Fibroblast of lung (primary cell): ENCODE measurements at regions not wholly inside any gene's neighbourhood (a gene's known extent, or its start where the extent isn't known, plus 50 kb on each side); places are given as distances from the start of the nearest gene placed in this dataset.
A peak's percentile ranks its signal among the peaks of the same experiment; 100 is the strongest.

Experiments
- DNase-seq, 2 donors: peaks; one replicate each; pipeline versions ENCODE4 v3.0.0 to v3.0.0-alpha.2; 2010; ENCODE audit warnings: low read depth in 2 of 2
- H2AFZ ChIP-seq: 2 replicates; pipeline ENCODE4 v1.5.1; 2012; ENCODE audit warnings: low read length, control low read depth, inconsistent platforms
- H3K27ac ChIP-seq: 2 replicates; pipeline ENCODE4 v1.5.1; 2011; ENCODE audit warnings: low read length, control low read depth; ENCODE audit not compliant: insufficient read depth
- H3K27me3 ChIP-seq: 2 replicates; pipeline ENCODE4 v1.5.1; 2011; ENCODE audit warnings: mild to moderate bottlenecking, low read length; ENCODE audit not compliant: control insufficient read depth, insufficient read depth
- H3K36me3 ChIP-seq: 2 replicates; pipeline ENCODE4 v1.5.1; 2011; ENCODE audit warnings: low read length; ENCODE audit not compliant: control insufficient read depth, insufficient read depth
- H3K4me1 ChIP-seq: 2 replicates; pipeline ENCODE4 v1.5.1; 2011; ENCODE audit warnings: low read length; ENCODE audit not compliant: control insufficient read depth, insufficient read depth; ENCODE audit errors: extremely low read depth
- H3K4me2 ChIP-seq: 2 replicates; pipeline ENCODE4 v1.5.1; 2011; ENCODE audit warnings: low read length, control low read depth; ENCODE audit not compliant: insufficient read depth; ENCODE audit errors: extremely low read depth
- H3K4me3 ChIP-seq, 4 experiments: fragments of 200-600 bp in 1 of 4; sonication (generic) in 1 of 4; replicated peaks in 1 of 4; 2 replicates each; pipeline ENCODE4 v1.5.1; 2011 to 2016; ENCODE audit warnings: low read length in 4 of 4, low read depth in 3 of 4, mild to moderate bottlenecking in 3 of 4, control low read depth in 2 of 4, inconsistent platforms in 1 of 4, mixed read lengths in 1 of 4; ENCODE audit not compliant: insufficient read depth in 1 of 4; ENCODE audit errors: control extremely low read depth in 1 of 4
- H3K79me2 ChIP-seq: 2 replicates; pipeline ENCODE4 v1.5.1; 2012; ENCODE audit warnings: mild to moderate bottlenecking, low read length, inconsistent platforms; ENCODE audit not compliant: control insufficient read depth, insufficient read depth
- H3K9ac ChIP-seq: 2 replicates; pipeline ENCODE4 v1.5.1; 2011; ENCODE audit warnings: mild to moderate bottlenecking, low read length, control low read depth; ENCODE audit not compliant: insufficient read depth
- H3K9me3 ChIP-seq: 2 replicates; pipeline ENCODE4 v1.5.1; 2012; ENCODE audit warnings: low read depth, low read length; ENCODE audit not compliant: control insufficient read depth, insufficient read depth
- H4K20me1 ChIP-seq: 2 replicates; pipeline ENCODE4 v1.5.1; 2011; ENCODE audit warnings: low read length; ENCODE audit not compliant: control insufficient read depth, insufficient read depth; ENCODE audit errors: extremely low read depth
- EZH2 ChIP-seq: IDR thresholded peaks from 2 replicates; pipeline ENCODE4 v1.5.1; 2012; ENCODE audit warnings: low read length, control low read depth, mild to moderate bottlenecking; ENCODE audit errors: missing control alignments
- TF ChIP-seq, protein P1 (sequence below), 2 donors: IDR thresholded peaks in 1 of 2; conservative IDR thresholded peaks in 1 of 2; 1 replicate in 1 of 2; 2 replicates in 1 of 2; pipeline ENCODE4 v1.5.1; 2011 to 2012; ENCODE audit warnings: low read length in 2 of 2, control low read depth in 1 of 2, inconsistent platforms in 1 of 2, low read depth in 1 of 2, mild to moderate bottlenecking in 1 of 2

DNA sequence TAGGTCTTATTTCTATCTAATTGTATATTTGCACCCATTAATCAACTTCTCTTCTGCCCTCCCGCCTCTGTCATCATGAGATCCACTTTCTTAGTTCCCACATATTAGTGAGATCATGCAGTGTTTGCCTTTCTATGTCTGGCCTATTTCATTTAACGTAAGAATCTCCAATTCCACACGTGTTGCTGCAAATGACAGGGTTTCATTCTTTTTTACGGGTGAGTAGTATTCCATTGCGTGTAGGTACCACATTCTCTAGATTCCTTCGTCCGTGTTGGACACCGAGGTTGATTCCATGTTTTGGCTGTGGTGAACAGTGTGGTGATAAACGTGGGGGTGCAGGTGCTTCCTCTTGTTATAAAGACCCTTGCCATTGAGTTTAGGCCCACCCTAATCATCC lies 64.7 kb upstream of the GSE1 start:
- TF ChIP-seq EZH2, result no peak
- TF ChIP-seq, protein P1, sequence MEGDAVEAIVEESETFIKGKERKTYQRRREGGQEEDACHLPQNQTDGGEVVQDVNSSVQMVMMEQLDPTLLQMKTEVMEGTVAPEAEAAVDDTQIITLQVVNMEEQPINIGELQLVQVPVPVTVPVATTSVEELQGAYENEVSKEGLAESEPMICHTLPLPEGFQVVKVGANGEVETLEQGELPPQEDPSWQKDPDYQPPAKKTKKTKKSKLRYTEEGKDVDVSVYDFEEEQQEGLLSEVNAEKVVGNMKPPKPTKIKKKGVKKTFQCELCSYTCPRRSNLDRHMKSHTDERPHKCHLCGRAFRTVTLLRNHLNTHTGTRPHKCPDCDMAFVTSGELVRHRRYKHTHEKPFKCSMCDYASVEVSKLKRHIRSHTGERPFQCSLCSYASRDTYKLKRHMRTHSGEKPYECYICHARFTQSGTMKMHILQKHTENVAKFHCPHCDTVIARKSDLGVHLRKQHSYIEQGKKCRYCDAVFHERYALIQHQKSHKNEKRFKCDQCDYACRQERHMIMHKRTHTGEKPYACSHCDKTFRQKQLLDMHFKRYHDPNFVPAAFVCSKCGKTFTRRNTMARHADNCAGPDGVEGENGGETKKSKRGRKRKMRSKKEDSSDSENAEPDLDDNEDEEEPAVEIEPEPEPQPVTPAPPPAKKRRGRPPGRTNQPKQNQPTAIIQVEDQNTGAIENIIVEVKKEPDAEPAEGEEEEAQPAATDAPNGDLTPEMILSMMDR (conservative IDR thresholded peaks at IDR 0.05 in 1 of 2, IDR thresholded peaks at IDR 0.05 in 1 of 2; ENCODE audit: low read depth in 1 of 2, low read length in 2 of 2), result no peak
- Histone ChIP-seq H3K79me2 (no peaks in the 10 kb centered on the region), H3K4me3 (no peak overlapping the region), H2AFZ (no peak overlapping the region), H3K9ac (no peak overlapping the region), H3K36me3 (no peaks in the 10 kb centered on the region), H3K9me3 (no peaks in the 10 kb centered on the region), H4K20me1 (no peaks in the 10 kb centered on the region), H3K27me3 (no peaks in the 10 kb centered on the region), H3K4me2 (no peak overlapping the region), H3K27ac (no peak overlapping the region), H3K4me1 (peaks cover 2% of the 10 kb centered on the region)
- no peak for DNase-seq

DNA sequence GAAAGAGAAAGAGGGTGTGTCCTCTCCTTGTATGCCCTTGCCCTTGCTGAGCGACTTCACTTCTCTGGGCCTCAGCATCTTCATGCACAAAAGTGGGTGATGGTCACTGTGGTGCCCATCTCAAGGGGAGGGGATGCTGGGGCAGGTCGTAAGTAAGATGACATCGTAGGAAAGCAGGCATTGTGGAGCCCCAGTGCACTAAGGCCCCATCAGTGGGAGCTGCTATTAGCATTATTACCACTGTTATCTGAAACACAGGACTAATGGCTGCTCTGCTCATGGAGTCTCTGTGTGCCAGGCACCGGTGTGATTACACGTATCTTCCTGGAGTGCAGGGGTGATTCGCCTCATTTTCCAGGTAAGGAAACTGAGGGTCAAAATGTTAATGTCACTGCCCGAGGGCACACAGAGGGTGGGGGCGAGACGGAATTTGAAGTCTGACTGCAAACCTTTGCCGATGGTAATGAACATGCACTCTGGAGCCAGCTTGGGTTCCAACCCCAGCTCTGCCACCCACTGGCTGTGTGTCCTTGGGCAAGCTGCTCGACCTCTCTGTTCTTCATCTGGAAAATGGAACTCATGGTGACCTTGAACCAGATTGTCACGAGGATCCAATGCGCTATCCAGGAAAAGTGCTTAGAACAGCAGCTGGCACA lies 63.2 kb upstream of the GSE1 start:
- Histone ChIP-seq H3K27me3 (no peaks in the 10 kb centered on the region), H3K79me2 (no peaks in the 10 kb centered on the region), H3K9ac (no peak overlapping the region), H3K9me3 (no peaks in the 10 kb centered on the region), H3K4me2 (no peak overlapping the region), H3K36me3 (no peaks in the 10 kb centered on the region), H4K20me1 (no peaks in the 10 kb centered on the region), H2AFZ (no peak overlapping the region), H3K4me3 (no peak overlapping the region), H3K4me1 (peaks cover 2% of the 10 kb centered on the region), H3K27ac (no peak overlapping the region)
- DNase-seq, result no peak
- TF ChIP-seq, protein P1 (conservative IDR thresholded peaks at IDR 0.05 in 1 of 2, IDR thresholded peaks at IDR 0.05 in 1 of 2; ENCODE audit: low read depth in 1 of 2, low read length in 2 of 2), result no peak
- no peak for TF ChIP-seq EZH2

DNA sequence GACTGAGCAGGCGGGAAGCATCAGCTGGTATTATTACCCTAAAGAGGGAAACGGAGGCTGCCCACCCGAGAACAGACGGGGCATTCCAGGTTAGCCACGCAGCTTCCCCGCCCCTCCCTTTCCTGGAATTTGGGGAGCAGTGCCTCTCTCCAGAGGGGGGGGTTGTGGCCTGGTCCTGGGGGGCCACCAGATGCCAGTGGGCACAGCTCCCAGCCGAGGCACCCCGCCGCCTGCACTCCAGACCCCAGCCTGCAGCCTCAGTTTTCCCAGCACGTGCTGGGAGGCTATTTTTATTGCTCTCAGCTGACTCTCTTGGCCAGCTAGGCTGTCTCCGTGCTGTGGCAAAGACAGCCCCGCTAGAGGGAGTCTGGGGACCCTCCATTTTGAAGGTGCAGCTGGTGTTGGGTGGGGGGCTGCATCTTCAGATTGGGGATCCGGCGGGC lies 62.7 kb upstream of the GSE1 start:
- Histone ChIP-seq H3K4me3 (no peak overlapping the region), H3K9me3 (no peaks in the 10 kb centered on the region), H3K4me1 (peaks cover 2% of the 10 kb centered on the region), H4K20me1 (no peaks in the 10 kb centered on the region), H3K9ac (no peak overlapping the region), H3K27ac (no peak overlapping the region), H3K36me3 (no peaks in the 10 kb centered on the region), H2AFZ (no peak overlapping the region), H3K27me3 (no peaks in the 10 kb centered on the region), H3K79me2 (no peaks in the 10 kb centered on the region), H3K4me2 (no peak overlapping the region)
- no peak for DNase-seq
- TF ChIP-seq, protein P1 (conservative IDR thresholded peaks at IDR 0.05 in 1 of 2, IDR thresholded peaks at IDR 0.05 in 1 of 2; ENCODE audit: low read depth in 1 of 2, low read length in 2 of 2), result peak in 1 of 2 donors; percentile 16
- TF ChIP-seq EZH2, result no peak
